ENCODE measurements at regions not wholly inside any gene's neighbourhood (a gene's known extent, or its start where the extent isn't known, plus 50 kb on each side); places are given as distances from the start of the nearest gene placed in this dataset.
"Not testable (repeated sequence)": the region's sequence is repeated elsewhere in the genome, so short reads cannot be mapped to it uniquely, and the experiment has no call there.

DNA sequence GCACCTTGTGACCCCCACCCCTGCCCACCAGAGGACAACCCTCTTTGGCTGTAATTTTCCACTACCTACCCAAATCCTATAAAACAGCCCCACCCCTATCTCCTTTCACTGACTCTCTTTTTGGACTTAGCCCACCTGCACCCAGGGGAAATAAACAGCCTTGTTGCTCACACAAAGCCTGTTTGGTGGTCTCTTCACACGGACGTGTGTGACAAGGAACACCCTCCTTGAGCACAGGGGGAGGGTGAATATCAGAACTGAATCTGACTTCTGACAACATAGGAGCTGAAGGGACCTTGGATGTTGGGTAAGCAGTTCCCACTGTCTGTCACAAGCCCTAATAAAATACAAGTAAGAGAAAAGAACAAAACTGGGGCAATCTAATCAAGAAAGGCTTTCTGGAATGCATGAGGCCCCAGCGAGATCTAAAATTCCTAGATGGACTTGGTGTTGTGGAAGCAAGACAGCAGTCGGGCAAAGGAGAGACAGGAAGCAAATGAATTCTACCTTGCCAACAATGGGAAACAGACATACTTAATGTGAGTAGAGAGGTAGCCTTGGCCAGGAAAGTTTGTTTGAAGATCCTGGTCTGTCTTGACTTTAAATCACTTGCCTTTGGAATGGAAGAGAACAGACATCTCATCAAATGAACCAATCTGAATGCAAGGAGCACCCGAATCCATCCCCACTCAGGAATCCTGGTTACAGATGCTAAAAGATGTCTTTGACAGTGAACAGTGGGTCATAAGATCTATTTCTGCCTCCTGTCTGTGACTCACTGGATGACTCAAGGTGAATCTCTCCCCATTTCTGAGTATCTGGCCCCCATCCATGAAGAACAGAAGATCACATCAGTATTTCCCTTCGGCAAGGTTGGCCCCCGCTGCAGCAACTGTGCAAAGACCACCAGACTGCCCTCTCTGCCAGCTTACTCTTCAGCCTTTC lies 53.3 kb downstream of the OLFML3 start:
- DNase-seq (ENCODE audit: low spot score), result no peak

DNA sequence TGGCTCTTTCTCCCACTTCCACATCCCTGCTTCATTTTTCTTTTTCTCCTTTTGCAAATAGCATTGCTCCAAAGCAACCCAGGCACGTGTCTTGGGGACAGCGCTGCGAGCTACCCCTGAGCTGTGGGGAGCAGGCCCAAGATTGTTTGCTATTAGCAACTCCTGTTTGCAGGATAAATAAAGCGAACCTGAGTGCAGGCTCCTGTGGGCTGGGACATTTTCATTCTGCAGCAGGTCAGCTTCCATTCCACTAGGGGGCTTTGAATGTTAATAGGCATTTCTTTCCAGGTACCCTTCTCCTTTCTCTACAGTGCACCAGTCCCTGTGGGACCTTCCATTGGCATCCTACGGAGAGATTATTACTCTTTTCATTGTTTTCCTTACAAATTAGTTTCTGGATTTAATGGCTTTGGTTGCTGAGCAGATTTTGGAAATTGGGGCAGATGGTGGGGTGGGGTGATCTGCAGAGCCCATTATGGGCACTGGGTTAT lies 54.0 kb downstream of the OLFML3 start:
- peak; percentile 16 for DNase-seq (ENCODE audit: low spot score)

- DNase-seq (ENCODE audit: low spot score), result no peak
These were observed 54.7 kb downstream of the OLFML3 start for GRCh38 chr1:114033961-114034360.

- no peak for DNase-seq (ENCODE audit: low spot score)
These were observed 55.5 kb downstream of the OLFML3 start for GRCh38 chr1:114034567-114035303.

- no peak for DNase-seq (ENCODE audit: low spot score)
These were observed 56.0 kb downstream of the OLFML3 start for GRCh38 chr1:114035304-114035700.

DNA sequence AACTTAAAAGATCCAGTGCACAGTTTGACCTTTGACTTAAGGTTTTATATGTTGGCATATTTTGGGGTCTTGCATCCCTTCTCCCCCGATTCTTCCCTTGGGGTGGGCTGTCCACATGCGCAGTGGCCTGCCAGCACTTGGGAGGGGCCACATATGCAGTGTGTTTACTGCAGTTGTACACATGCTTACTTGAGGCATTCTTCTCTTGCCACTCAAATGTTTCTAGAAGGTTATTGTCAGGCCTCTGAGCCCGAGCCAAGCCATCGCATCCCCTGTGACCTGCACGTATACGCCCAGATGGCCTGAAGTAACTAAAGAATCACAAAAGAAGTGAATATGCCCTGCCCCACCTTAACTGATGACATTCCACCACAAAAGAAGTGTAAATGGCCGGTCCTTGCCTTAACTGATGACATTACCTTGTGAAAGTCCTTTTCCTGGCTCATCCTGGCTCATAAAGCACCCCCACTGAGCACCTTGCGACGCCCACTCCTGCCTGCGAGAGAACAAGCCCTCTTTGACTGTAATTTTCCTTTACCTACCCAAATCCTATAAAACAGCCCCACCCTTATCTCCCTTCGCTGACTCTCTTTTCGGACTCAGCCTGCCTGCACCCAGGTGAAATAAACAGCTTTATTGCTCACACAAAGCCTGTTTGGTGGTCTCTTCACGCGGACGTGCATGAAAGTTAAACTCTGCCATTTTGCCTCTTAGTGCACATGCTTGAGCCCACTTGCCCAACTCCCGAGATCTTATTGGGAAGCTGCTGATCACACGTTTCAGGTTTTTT lies 57.8 kb downstream of the OLFML3 start:
- DNase-seq (ENCODE audit: low spot score), result not testable (repeated sequence)

DNA sequence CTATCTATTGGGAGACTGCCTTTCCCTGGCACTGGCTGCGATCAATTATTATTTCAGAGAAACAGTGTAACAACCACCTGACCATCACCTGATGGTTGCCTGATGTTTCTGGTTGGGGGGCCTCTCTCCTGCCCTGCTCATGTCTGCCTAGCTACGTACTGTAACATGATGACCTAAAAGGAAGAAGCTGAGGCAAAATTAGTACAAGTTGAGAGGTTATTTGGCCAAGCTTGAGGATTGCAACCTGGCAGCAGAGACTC lies 58.3 kb downstream of the OLFML3 start:
- no peak for DNase-seq (ENCODE audit: low spot score)

DNA sequence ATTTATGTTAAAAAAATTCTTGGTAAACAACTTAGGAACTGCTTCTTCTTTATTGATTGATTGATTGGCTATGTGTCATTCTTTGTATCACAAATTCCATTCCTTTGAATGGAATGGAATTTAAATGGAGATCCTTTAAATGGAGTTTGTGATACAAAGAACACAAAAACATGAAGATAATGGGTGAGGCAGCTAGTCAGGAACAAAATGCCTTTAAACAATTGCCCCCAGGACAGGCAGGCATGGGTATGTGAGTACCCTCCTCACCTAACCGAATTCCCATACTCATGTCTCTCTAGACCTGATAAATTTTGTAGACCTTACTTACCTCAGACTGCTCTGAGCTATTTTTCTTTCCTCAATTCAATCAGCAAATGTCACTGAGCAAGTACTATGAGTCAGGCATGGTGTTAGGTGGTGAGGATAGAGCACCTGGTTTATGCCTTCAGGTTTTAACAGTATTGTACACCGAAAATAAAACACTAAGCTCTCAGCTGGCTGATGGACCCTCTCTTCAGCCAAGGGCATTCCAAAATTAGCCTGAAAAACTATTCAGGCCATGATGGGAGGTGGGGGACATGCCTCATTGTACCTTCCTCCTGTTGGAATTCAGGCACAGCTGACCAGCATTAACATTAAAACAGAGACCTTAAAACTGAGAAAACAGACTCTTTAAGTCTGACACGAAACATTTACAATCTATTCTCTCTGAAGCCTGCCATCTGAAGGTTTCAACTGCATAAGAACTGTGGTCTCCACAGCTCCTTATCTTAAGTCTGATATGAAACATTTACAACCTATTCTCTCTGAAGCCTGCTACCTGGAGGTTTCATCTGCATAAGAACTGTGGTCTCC lies 58.9 kb downstream of the OLFML3 start:
- no peak for DNase-seq (ENCODE audit: low spot score)

Measured in NAMALWA (cell line).